ENCODE measurements at regions not wholly inside any gene's neighbourhood (a gene's known extent, or its start where the extent isn't known, plus 50 kb on each side); places are given as distances from the start of the nearest gene placed in this dataset.
A peak's percentile ranks its signal among the peaks of the same experiment; 100 is the strongest.

GRCh38 chr17:83144421-83145357, 65.3 kb downstream of the METRNL start:
- peak; percentile 34 for DNase-seq

DNA sequence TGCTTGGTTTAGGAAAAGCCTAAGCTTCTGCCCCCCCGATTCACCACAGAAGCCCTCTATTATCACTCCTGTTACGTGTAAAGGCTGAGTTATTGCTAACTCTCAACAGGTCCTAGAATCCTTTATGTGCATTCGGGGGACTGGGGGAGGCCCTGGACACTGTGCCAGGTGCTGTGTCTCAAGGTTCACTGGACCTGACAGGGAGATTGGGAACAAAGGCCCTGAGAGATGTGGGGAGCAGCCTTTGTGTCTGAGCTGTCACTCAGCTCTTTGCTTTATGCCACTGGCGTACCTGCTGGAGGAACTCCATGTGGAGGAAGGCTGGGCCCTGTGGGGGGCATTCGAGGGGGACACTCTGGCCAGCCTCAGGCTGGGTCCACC, 65.9 kb downstream of the METRNL start:
- DNase-seq = no peak

GRCh38 chr17:83145831-83146230, 66.4 kb downstream of the METRNL start:
- DNase-seq = no peak

DNA sequence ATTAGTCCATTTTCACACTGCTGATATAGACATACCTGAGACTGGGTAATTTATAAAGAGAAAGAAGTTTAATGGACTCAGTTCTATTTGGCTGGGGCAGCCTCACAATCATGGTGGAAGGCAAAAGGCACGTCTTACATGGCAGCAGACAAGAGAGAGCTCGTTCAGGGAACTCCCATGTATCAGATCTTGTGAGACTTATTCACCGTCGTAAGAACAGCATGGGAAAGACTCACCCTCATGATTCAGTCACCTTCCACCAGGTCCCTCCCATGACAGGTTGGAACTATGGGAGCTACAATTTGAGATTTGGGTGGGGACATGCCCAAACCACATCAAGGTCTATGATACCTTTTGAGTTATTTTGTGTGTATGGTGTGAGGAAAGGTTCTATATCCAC, 66.9 kb downstream of the METRNL start:
- no peak for DNase-seq

DNA sequence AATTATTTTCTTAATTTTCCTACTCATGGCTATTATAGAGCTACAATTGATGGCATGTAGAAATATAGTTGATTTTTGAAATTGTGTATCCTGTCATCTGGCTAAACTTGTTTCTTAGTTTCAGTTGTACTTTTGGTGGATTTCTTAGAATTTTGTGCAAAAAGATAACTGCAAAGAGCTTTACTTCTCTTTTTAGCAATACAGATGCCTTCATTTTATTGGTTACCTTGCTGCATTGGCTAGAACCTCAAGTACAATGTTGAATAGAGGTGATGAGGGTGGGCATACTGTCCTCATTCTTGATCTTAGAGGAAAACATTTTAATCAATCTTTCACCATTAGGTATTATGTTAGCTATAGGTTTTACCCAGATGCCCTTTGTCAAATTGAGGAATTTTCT, 67.9 kb downstream of the METRNL start:
- DNase-seq = no peak

- no peak for DNase-seq
These were observed 69.1 kb downstream of the METRNL start for GRCh38 chr17:83148317-83149028.

DNA sequence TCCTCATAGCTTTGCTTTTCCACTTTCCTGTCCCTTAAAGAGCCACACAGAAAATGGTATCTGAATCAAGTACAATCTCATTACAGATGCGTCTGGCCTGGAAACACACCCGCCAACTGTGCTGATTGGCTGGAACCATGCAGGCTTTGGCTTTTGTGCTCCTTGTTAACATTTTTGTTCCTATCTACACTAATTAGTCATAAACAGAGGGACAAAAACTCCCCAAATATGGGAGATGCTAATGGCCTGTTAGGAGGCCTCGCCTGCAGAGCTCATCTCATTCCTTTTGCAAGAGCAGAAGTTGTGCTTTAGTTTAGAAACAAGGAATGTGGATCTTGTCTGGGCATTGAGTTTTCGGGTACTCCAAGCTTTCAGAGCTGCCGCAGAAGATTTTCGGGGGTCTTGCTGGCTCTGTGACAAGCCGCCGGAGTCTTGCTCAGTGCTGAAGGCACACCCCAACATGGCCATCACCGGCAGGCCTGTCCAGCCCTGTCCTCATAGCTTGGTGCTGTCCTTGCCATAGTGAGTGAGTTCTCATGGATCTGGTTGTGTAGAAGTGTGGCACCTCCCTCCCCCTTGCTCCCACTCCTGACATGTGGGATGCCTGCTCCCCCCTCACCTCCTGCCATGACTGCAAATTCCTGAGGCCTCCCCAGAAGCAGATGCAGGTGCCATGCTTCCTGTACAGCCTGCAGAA, 69.8 kb downstream of the METRNL start:
- DNase-seq = no peak

DNA sequence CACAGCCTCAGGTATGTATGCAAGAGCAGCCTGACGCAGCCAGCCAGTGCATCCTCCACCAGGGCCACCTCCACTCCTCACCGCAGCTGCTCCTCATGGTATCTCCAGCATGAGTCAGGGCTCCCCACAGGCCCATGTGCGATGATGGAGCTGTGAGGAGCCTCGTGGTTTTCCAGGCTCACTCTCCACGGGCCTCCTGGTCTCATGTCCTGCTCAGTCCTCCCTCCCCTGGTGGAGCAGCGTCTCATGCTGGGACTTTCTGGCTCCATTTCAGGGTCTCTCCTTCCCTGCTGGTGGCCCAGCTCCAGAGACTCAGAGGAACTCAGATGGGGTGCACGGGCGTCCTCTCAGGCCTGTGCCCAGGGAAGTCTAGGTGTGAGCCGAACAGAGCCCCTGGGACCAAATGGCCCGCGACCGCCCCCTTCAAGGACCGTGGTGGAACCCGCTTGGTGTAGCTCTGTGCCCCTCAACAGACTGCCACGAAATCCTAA, 70.4 kb downstream of the METRNL start:
- no peak for DNase-seq

DNA sequence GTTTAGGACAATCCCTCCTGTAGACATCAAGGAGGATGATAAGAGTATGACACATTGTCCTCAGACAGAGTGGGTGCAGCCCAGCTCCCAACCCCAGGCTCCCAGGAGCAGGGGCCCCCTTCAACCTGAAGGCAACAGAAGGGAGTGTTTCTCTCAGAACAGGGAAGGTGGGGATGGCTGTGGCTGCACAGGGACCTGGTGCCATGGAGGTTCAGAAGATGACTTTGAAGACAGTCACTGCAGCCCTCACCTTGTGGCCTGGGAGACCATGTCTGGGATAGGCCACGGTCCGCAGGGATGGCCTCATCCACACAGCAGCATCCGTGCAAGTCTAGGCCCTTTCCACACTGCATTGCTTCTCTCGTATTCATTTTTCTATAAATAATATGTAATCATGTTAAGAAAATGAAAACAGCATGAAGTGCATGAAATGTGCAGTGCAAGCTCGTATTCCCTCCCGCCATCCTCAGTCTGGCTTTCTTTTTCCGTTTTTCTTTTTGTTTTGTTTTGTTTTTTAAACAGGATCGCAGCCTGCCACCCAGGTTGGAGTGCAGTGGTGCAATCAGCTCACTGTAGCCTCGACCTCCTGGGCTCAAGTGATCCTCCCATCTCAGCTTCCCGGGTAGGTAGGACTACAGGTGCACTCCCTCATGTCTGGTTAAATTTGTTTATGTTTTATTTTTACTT, 71.1 kb downstream of the METRNL start:
- no peak for DNase-seq

DNA sequence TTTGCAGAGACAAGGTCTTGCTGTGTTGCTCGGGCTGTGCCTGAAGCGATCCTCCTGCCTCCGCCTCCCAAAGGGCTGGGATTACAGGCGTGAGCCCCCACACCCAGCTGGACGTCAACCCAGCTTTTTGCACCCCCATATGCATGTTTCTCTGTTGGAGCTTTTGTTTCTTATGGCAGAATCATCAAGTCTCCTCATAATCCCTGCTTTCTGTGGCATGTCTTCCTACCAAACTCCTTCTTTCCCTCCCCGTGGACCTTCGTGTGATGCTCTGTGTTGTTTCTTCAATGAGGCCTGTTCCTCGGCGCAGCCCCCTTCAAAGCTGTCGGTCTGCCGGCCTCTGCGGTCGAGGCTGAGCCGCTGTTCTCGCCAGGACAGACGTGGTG, 71.6 kb downstream of the METRNL start:
- no peak for DNase-seq

GRCh38 chr17:83151442-83152226, 72.2 kb downstream of the METRNL start:
- DNase-seq = no peak

- no peak for DNase-seq
These were observed 72.9 kb downstream of the METRNL start for GRCh38 chr17:83152227-83152744.

DNA sequence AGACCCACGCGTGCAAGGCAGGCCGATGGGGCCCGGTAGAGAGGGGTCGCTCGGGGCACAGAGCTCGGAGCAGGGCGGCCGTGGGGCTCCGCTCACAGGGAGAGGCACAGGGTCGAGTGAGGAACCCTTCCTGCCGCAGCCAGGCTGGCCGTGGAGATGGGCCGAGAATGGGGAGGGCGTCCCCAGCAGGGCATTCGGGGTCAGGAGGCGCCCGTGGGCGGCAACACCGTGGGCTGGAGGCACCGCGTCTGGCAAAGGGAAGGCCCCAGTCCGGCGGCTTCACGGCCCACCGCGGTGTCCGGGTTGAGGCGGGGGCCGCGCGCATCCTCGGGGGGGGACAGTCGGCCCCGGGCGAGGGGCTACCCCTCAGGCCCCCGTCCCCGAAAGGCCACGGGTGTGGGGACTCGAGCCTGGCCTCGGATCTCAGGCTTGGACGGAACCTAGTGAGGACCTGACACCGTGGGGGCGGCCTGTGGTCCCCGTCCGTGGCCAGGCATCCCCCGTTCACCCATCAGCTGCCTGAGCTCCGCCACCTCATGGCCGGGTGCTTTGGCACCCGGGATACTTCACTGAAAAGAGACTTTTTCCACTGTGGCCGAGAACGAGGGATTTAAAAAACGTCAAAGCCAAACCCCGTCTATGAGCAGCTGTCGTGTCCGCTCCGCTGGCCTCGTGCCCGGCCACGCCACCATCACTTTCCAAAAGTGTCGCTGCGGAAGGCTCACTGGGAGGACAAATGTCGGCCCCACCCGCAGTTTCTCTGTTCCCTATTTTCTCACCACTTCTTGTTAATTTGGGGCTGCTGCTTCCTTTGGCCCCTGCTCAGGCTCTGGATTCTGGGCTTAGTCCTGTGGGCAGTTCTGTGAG, 73.6 kb downstream of the METRNL start:
- no peak for DNase-seq

DNA sequence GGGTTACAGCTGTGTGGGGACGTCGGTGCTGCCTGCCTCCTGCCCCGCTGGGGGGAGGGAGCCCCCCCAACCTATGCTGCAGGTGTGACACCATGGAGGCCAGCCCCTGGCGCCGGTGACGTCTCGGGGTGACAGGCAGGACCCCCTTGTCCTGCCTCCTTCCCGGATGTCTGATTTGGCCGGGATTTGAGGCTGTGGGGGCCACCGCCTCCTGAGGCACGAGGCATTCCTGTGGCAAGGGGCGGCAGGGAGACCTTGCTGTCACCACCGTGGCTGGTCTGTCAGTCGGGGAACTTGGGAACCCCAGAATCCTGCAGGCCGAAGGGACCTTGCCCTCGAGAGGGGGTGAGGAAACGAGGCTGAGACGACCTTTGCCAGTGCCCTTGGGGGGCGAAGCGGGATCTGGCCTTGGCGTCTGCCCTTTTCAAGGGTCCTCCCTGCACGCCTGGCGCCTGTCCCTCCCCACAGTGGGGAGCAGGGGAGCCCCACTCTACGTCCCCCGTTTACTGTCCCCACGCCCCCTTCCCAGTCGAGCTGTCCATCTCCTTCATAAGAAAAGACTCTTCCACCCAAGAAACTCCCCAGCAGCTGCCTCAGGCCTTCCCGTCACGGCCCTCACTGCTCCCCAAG, 74.4 kb downstream of the METRNL start:
- no peak for DNase-seq

DNA sequence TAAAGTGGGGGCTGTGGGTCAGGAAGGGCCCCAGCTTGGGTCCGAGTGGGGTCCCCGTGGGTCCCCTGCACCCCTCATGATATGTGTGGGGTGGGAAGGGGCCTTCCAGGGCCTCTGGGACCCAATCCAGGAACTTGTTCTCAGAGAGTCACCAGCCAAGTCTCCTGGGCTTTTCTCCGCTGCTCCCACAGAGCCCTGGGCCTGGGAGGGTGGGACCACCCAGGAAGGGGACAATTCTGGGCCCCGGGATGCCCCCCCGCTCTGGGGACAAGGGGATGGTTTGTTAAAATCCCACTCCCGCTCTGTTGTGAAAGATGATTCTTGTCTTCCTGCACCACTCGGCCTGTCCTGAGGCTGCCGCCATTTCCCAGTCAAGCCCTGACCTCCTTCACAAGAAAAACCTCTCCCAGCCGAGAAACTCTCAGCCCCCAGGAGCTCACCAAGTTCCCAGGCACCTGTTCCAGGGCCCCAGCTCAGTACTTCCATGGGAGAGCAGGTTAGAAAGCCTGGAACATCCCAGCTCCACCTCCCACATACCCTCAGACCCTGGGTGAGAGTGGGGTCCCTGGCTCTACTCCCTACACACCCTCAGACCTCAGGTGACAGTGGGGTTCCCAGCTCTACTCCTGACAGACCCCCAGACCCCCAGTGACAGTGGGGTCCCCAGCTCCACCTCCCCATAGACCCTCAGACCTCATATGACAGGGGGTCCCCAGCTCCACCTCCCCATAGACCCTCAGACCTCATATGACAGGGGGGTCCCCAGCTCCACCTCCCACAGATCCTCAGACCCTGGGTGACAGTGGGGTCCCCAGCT, 75.1 kb downstream of the METRNL start:
- DNase-seq = no peak

GRCh38 chr17:83155128-83156121, 76.0 kb downstream of the METRNL start:
- DNase-seq = no peak

DNA sequence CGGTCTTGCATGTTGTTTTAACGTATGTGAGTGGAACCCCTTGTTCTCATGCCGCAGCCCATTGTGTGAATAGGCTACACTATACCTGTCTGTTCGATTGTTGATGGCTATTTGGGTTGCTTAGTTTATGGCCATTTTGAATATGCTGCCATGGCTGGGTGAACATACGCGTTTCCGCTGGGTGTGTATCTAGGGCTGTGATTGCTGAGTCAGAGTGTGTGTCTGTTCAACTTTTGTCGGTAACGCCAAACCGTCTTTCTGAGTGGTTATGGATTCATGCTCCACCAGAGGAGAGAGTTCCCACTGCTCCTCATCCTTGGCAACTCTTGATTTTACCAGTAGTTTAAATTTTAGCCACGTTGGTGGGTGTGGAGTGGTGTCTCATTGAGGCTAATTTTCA, 77.0 kb downstream of the METRNL start:
- no peak for DNase-seq

All from NCI-H1092 treated with DMSO at 0.1 percent for 48 hours (cell line).